ENCODE measurements at regions not wholly inside any gene's neighbourhood (a gene's known extent, or its start where the extent isn't known, plus 50 kb on each side); places are given as distances from the start of the nearest gene placed in this dataset.

- TF ChIP-seq CTCF (IDR thresholded peaks at IDR 0.05) (no peak), POLR2A (IDR thresholded peaks at IDR 0.05) (no peak)
Measured at GRCh38 chr5:29238115-29238514, 1955.4 kb upstream of the CDH6 start.

All from testis (tissue), 2 donors.